SH-SY5Y (cell line): ENCODE measurements at regions not wholly inside any gene's neighbourhood (a gene's known extent, or its start where the extent isn't known, plus 50 kb on each side); places are given as distances from the start of the nearest gene placed in this dataset.

Experiments used
- GATA2 ChIP-seq: IDR thresholded peaks from 2 replicates; pipeline ENCODE4 v1.6.1; 2011; ENCODE audit warnings: mild to moderate bottlenecking, low read depth, low read length
- GATA3 ChIP-seq: IDR thresholded peaks from 2 replicates; pipeline ENCODE4 v1.6.1; 2011; ENCODE audit warnings: low read depth, mild to moderate bottlenecking, low read length, moderate library complexity

DNA sequence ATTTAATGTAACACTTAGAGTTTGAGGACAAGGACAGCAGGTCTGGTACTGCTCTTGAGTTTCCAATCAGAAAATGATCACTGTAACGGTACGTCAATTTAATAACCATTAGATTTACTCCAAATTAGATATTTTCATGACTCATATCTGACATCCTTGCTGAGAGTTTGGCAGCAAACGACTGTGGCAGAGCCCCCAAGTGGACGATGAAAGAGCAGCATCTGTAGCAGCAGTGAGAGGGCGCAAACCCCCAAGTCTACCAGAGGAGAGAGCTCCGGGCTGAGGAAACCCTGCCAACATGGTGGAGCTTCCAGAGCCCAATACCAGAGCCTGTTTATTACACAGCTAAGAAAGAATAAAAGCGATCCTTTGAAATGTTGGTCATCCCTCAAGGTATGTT, 73.2 kb upstream of the EPB41L4A start:
- no peak for TF ChIP-seq GATA2
- TF ChIP-seq GATA3 = no peak
